H1 (cell line): ENCODE measurements at regions not wholly inside any gene's neighbourhood (a gene's known extent, or its start where the extent isn't known, plus 50 kb on each side); places are given as distances from the start of the nearest gene placed in this dataset.

ENCODE experiments used
- BCL11A ChIP-seq, 2 experiments: IDR thresholded peaks; one replicate each; pipeline ENCODE4 v1.6.1; 2011; ENCODE audit warnings: low read depth in 2 of 2, low read length in 2 of 2, mild to moderate bottlenecking in 2 of 2
- BRCA1 ChIP-seq: IDR thresholded peaks from 2 replicates; pipeline ENCODE4 v1.6.1; 2012; ENCODE audit warnings: low read depth, low read length, improper control_type of control experiment
- CBX5 ChIP-seq: fragments of 300-800, 300-1000 bp; sonication (generic); IDR thresholded peaks from 2 replicates; pipeline ENCODE4 v1.7.1; 2016; ENCODE audit warnings: antibody characterized with exemption, low read length, low read depth
- CHD2 ChIP-seq: IDR thresholded peaks from 2 replicates; pipeline ENCODE4 v1.6.1; 2012; ENCODE audit warnings: low read length, improper control_type of control experiment
- CTCF ChIP-seq, 3 experiments: IDR thresholded peaks; 1 replicate in 2 of 3; 2 replicates in 1 of 3; pipeline versions ENCODE4 v1.5.1 to v1.6.1; 2011; ENCODE audit warnings: low read length in 3 of 3, mild to moderate bottlenecking in 3 of 3, inconsistent platforms in 2 of 3, low read depth in 1 of 3, moderate library complexity in 1 of 3; ENCODE audit not compliant: insufficient read depth in 1 of 3; ENCODE audit errors: control extremely low read depth in 1 of 3
- EGR1 ChIP-seq: IDR thresholded peaks from 2 replicates; pipeline ENCODE4 v1.6.1; 2011; ENCODE audit warnings: low read depth, low read length, borderline replicate concordance
- GTF2F1 ChIP-seq: IDR thresholded peaks from 2 replicates; pipeline ENCODE4 v1.6.1; 2012; ENCODE audit warnings: low read depth, low read length, improper control_type of control experiment, borderline replicate concordance
- TAF7 ChIP-seq: optimal IDR thresholded peaks from 2 replicates; pipeline ENCODE3; 2011; ENCODE audit warnings: low read depth, mild to moderate bottlenecking, inconsistent platforms, low read length, moderate library complexity, borderline replicate concordance

- TF ChIP-seq CTCF (IDR thresholded peaks at IDR 0.05; ENCODE audit: control extremely low read depth in 1 of 3, insufficient read depth in 1 of 3, low read depth in 1 of 3, low read length in 3 of 3) (no peak), GTF2F1 (no peak), CBX5 (no peak), TAF7 (no peak), BCL11A (IDR thresholded peaks at IDR 0.05; ENCODE audit: low read depth in 2 of 2, low read length in 2 of 2) (no peak), EGR1 (no peak), BRCA1 (no peak), CHD2 (no peak)
- TF ChIP-seq, all 59 proteins: peak for 0
Observed at GRCh38 chr6:94049001-94049400, 629.6 kb upstream of the EPHA7 start (continued).
